ENCODE measurements at regions not wholly inside any gene's neighbourhood (a gene's known extent, or its start where the extent isn't known, plus 50 kb on each side); places are given as distances from the start of the nearest gene placed in this dataset.

DNA sequence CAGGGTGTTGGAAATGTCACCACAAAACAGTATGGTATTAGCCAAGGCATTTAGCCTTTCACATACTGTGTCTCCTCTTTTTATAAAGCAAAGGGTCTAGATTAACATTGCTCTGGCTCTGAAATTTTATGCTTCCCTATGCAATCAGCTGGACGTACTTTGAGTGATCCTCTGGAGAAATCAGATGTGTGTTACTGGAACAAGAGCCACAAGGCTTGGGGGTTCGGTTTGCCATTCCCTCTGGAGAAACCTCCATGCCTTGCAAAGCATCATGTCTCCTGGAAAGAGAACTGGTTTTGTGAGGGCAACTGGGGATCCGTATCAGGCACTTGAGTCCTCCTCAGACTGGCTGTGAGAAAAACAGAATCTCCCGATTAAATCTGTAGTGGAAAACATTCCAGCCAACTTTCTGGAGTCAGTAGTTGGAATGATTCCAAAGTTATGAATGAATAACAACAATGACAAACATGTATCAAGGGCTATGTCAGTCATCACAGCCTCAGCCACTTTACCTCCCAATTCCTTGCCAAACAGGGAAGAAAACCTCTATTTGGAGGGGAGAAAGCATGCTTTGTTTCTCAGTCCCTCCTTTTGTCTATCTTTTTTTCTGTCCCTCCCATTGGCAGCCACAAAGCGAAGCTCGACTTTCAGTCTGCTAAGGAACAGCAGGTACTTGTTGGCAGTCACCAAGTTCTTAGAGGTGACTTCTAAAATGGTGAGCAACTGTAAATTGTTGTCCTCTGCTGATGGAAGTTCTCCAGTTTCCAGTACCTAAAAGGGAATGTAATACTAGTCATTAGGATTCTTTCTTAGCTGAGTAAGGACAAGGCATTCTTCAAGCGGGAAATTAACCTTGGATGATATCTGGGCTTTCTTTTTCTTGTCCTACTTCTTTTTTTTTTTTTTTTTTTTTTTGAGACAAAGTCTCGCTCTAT, 864.8 kb upstream of the AUTS2 start:
- H3K9ac ChIP-seq (ENCODE audit: low read depth, low read length, poor library complexity, severe bottlenecking), result no peak overlapping the region
- H4K20me1 ChIP-seq (ENCODE audit: insufficient read depth, low read length, poor library complexity, severe bottlenecking), result no peaks in the 10 kb centered on the region
- no peaks in the 10 kb centered on the region for H3K36me3 ChIP-seq (ENCODE audit: insufficient read depth, low read length)
- H3K4me1 ChIP-seq (ENCODE audit: insufficient read depth, low read length, poor library complexity, severe bottlenecking), result no peaks in the 10 kb centered on the region
- H3K4me2 ChIP-seq (ENCODE audit: low read depth, low read length, poor library complexity, severe bottlenecking), result no peak overlapping the region
- no peak for TF ChIP-seq EZH2phosphoT487 (IDR thresholded peaks at IDR 0.05; ENCODE audit: borderline replicate concordance)
- TF ChIP-seq, protein P1, sequence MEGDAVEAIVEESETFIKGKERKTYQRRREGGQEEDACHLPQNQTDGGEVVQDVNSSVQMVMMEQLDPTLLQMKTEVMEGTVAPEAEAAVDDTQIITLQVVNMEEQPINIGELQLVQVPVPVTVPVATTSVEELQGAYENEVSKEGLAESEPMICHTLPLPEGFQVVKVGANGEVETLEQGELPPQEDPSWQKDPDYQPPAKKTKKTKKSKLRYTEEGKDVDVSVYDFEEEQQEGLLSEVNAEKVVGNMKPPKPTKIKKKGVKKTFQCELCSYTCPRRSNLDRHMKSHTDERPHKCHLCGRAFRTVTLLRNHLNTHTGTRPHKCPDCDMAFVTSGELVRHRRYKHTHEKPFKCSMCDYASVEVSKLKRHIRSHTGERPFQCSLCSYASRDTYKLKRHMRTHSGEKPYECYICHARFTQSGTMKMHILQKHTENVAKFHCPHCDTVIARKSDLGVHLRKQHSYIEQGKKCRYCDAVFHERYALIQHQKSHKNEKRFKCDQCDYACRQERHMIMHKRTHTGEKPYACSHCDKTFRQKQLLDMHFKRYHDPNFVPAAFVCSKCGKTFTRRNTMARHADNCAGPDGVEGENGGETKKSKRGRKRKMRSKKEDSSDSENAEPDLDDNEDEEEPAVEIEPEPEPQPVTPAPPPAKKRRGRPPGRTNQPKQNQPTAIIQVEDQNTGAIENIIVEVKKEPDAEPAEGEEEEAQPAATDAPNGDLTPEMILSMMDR (conservative IDR thresholded peaks at IDR 0.05; ENCODE audit: low read length), result no peak
- no peak overlapping the region for H2AFZ ChIP-seq (ENCODE audit: low read length)
- no peaks in the 10 kb centered on the region for H3F3A ChIP-seq (ENCODE audit: low read depth)
- H3K79me2 ChIP-seq (ENCODE audit: insufficient read depth, low read length), result no peaks in the 10 kb centered on the region
- no peaks in the 10 kb centered on the region for H3K9me2 ChIP-seq (replicated peaks; ENCODE audit: low read depth, low read length)
- 0 out of 2 replicates have a peak, but pooled peaks cover 4% of the 10 kb centered on the region for H3K9me3 ChIP-seq (ENCODE audit: insufficient read depth, low read depth, low read length)
- no peaks in the 10 kb centered on the region for H3K27me3 ChIP-seq (ENCODE audit: insufficient read depth, low read length, poor library complexity, severe bottlenecking)
- no peak overlapping the region for H3K4me3 ChIP-seq (ENCODE audit: low read length, poor library complexity, severe bottlenecking)

DNA sequence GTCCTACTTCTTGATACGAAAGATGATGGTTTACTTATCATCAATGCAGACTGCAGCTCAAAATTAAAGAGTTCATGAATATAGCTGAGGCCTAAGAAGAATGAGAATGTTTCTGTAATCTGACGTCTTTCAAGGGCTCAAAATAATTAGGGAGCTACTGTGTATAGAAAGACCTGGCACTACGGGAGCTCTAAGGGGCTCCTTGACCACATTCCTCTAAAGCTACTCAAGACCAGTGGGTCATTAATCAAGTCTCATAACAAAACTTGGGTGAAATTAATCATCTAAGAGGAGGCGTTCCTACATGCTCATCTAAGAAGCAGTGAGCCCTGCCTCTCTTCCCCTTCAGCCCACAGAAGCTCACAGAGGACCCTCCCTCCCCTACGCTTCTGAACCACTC, 863.8 kb upstream of the AUTS2 start:
- Histone ChIP-seq H3K4me1 (ENCODE audit: insufficient read depth, low read length, poor library complexity, severe bottlenecking) (no peaks in the 10 kb centered on the region), H3F3A (ENCODE audit: low read depth) (no peaks in the 10 kb centered on the region), H3K79me2 (ENCODE audit: insufficient read depth, low read length) (no peaks in the 10 kb centered on the region), H4K20me1 (ENCODE audit: insufficient read depth, low read length, poor library complexity, severe bottlenecking) (no peaks in the 10 kb centered on the region), H3K9me2 (replicated peaks; ENCODE audit: low read depth, low read length) (no peaks in the 10 kb centered on the region), H2AFZ (ENCODE audit: low read length) (no peak overlapping the region), H3K4me3 (ENCODE audit: low read length, poor library complexity, severe bottlenecking) (no peak overlapping the region), H3K9me3 (ENCODE audit: insufficient read depth, low read depth, low read length) (0 out of 2 replicates have a peak, but pooled peaks cover 4% of the 10 kb centered on the region), H3K9ac (ENCODE audit: low read depth, low read length, poor library complexity, severe bottlenecking) (no peak overlapping the region), H3K27me3 (ENCODE audit: insufficient read depth, low read length, poor library complexity, severe bottlenecking) (no peaks in the 10 kb centered on the region), H3K36me3 (ENCODE audit: insufficient read depth, low read length) (no peaks in the 10 kb centered on the region), H3K4me2 (ENCODE audit: low read depth, low read length, poor library complexity, severe bottlenecking) (no peak overlapping the region)
- no peak for TF ChIP-seq EZH2phosphoT487 (IDR thresholded peaks at IDR 0.05; ENCODE audit: borderline replicate concordance)
- TF ChIP-seq, protein P1 (conservative IDR thresholded peaks at IDR 0.05; ENCODE audit: low read length), result no peak

DNA sequence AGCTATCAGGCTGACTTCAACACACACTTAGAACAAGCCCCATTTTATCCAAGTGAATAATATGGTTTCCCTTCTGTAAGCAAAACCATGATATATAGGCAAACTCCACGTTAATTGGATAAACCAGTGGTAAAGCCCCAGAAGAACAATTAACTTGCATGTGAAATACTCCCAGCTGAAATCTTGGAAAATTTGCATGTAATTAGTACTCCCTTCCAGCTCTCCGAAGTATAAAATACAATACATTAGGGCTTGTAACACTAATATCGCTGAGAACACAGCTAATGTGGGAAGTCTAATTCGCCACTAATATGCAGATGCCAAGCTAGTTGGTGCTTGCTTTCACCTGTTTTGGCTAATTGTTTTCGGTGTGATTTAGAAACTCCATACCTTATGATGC, 859.0 kb upstream of the AUTS2 start:
- no peak overlapping the region for H3K4me3 ChIP-seq (ENCODE audit: low read length, poor library complexity, severe bottlenecking)
- H3K4me1 ChIP-seq (ENCODE audit: insufficient read depth, low read length, poor library complexity, severe bottlenecking), result no peaks in the 10 kb centered on the region
- no peak overlapping the region for H2AFZ ChIP-seq (ENCODE audit: low read length)
- no peaks in the 10 kb centered on the region for H3K9me2 ChIP-seq (replicated peaks; ENCODE audit: low read depth, low read length)
- H3K4me2 ChIP-seq (ENCODE audit: low read depth, low read length, poor library complexity, severe bottlenecking), result no peak overlapping the region
- 0 out of 2 replicates have a peak, but pooled peaks cover 4% of the 10 kb centered on the region for H3K9me3 ChIP-seq (ENCODE audit: insufficient read depth, low read depth, low read length)
- no peaks in the 10 kb centered on the region for H4K20me1 ChIP-seq (ENCODE audit: insufficient read depth, low read length, poor library complexity, severe bottlenecking)
- H3K79me2 ChIP-seq (ENCODE audit: insufficient read depth, low read length), result no peaks in the 10 kb centered on the region
- no peak overlapping the region for H3K9ac ChIP-seq (ENCODE audit: low read depth, low read length, poor library complexity, severe bottlenecking)
- H3K27me3 ChIP-seq (ENCODE audit: insufficient read depth, low read length, poor library complexity, severe bottlenecking), result no peaks in the 10 kb centered on the region
- H3F3A ChIP-seq (ENCODE audit: low read depth), result no peaks in the 10 kb centered on the region
- TF ChIP-seq, protein P1 (conservative IDR thresholded peaks at IDR 0.05; ENCODE audit: low read length), result no peak
- no peaks in the 10 kb centered on the region for H3K36me3 ChIP-seq (ENCODE audit: insufficient read depth, low read length)
